ENCODE measurements at regions not wholly inside any gene's neighbourhood (a gene's known extent, or its start where the extent isn't known, plus 50 kb on each side); places are given as distances from the start of the nearest gene placed in this dataset.

GRCh38 chr5:88557131-88557530 is 288.5 kb upstream of the TMEM161B start:
- Histone ChIP-seq H3K9me2 (ENCODE audit: insufficient read depth, low read length) (no peaks in the 10 kb centered on the region), H3K9me3 (ENCODE audit: low read length) (no peaks in the 10 kb centered on the region), H3K4me3 (ENCODE audit: low read length) (peak overlapping the region; percentile 44), H3K79me2 (replicated peaks; ENCODE audit: insufficient read depth, low read length) (peaks cover 10% of the 10 kb centered on the region), H4K20me1 (ENCODE audit: insufficient read depth) (no peaks in the 10 kb centered on the region), H3K27me3 (ENCODE audit: insufficient read depth, low read depth, low read length) (no peaks in the 10 kb centered on the region), H2AFZ (ENCODE audit: low read depth, low read length) (no peak overlapping the region), H3K27ac (ENCODE audit: low read length) (peak overlapping the region; percentile 92), H3F3A (ENCODE audit: insufficient read depth, low read length, poor library complexity, severe bottlenecking) (peaks cover 10% of the 10 kb centered on the region), H3K4me2 (ENCODE audit: low read length) (peak overlapping the region; percentile 56), H3K36me3 (ENCODE audit: insufficient read depth, low read length) (no peaks in the 10 kb centered on the region), H3K9ac (ENCODE audit: low read length) (peak overlapping the region; percentile 65)
- TF ChIP-seq CTCF (IDR thresholded peaks at IDR 0.05; ENCODE audit: poor library complexity, severe bottlenecking) (no peak), SMC3 (conservative IDR thresholded peaks at IDR 0.05; ENCODE audit: poor library complexity) (no peak), TAF1 (IDR thresholded peaks at IDR 0.05; ENCODE audit: low read depth) (no peak), MXI1 (conservative IDR thresholded peaks at IDR 0.05; ENCODE audit: poor library complexity, severe bottlenecking) (no peak), REST (IDR thresholded peaks at IDR 0.05; ENCODE audit: borderline replicate concordance) (no peak)

GRCh38 chr5:88556406-88556805 is 287.8 kb upstream of the TMEM161B start:
- Histone ChIP-seq H3K27ac (ENCODE audit: low read length) (peak overlapping the region; percentile 92), H4K20me1 (ENCODE audit: insufficient read depth) (no peaks in the 10 kb centered on the region), H3K79me2 (replicated peaks; ENCODE audit: insufficient read depth, low read length) (peaks cover 10% of the 10 kb centered on the region), H3K9ac (ENCODE audit: low read length) (peak overlapping the region; percentile 65), H3K4me3 (ENCODE audit: low read length) (peak overlapping the region; percentile 44), H3K27me3 (ENCODE audit: insufficient read depth, low read depth, low read length) (no peaks in the 10 kb centered on the region), H3K9me3 (ENCODE audit: low read length) (no peaks in the 10 kb centered on the region), H3K9me2 (ENCODE audit: insufficient read depth, low read length) (no peaks in the 10 kb centered on the region), H2AFZ (ENCODE audit: low read depth, low read length) (peak overlapping the region; percentile 25), H3K4me2 (ENCODE audit: low read length) (peak overlapping the region; percentile 56), H3K36me3 (ENCODE audit: insufficient read depth, low read length) (no peaks in the 10 kb centered on the region), H3F3A (ENCODE audit: insufficient read depth, low read length, poor library complexity, severe bottlenecking) (peaks cover 10% of the 10 kb centered on the region)
- TF ChIP-seq EP300 (conservative IDR thresholded peaks at IDR 0.05; ENCODE audit: poor library complexity, severe bottlenecking) (peak; percentile 14), MXI1 (conservative IDR thresholded peaks at IDR 0.05; ENCODE audit: poor library complexity, severe bottlenecking) (no peak), EZH2 (IDR thresholded peaks at IDR 0.05; ENCODE audit: borderline replicate concordance, insufficient read depth, low read length, poor library complexity, severe bottlenecking) (no peak), REST (IDR thresholded peaks at IDR 0.05; ENCODE audit: borderline replicate concordance) (peak; percentile 22), RAD21 (conservative IDR thresholded peaks at IDR 0.05) (peak; percentile 28), SMC3 (conservative IDR thresholded peaks at IDR 0.05; ENCODE audit: poor library complexity) (peak; percentile 28), POLR2AphosphoS5 (IDR thresholded peaks at IDR 0.05) (peak; percentile 22), TAF1 (IDR thresholded peaks at IDR 0.05; ENCODE audit: low read depth) (no peak)

Measured in neural cell (in vitro differentiated cells).